Adipocyte (in vitro differentiated cells): ENCODE measurements at regions not wholly inside any gene's neighbourhood (a gene's known extent, or its start where the extent isn't known, plus 50 kb on each side); places are given as distances from the start of the nearest gene placed in this dataset.

Experiments used
- DNase-seq: peaks from one replicate; pipeline ENCODE4 v3.0.0-alpha.2; 2015; ENCODE audit warnings: low read depth
- H3K27me3 ChIP-seq: replicated peaks from 2 replicates; pipeline ENCODE4 v1.7.0; 2013; ENCODE audit warnings: mild to moderate bottlenecking, low read length, moderate library complexity; ENCODE audit not compliant: control insufficient read depth, insufficient read depth
- H3K36me3 ChIP-seq: 2 replicates; pipeline ENCODE4 v1.7.0; 2013; ENCODE audit warnings: low read length, mild to moderate bottlenecking, moderate library complexity; ENCODE audit not compliant: control insufficient read depth, insufficient read depth, severe bottlenecking
- H3K4me1 ChIP-seq: 2 replicates; pipeline ENCODE4 v1.7.0; 2013; ENCODE audit warnings: mild to moderate bottlenecking, low read length, moderate library complexity; ENCODE audit not compliant: control insufficient read depth, insufficient read depth
- H3K4me3 ChIP-seq: 2 replicates; pipeline ENCODE4 v1.7.0; 2013; ENCODE audit warnings: mild to moderate bottlenecking, low read length, moderate library complexity
- H3K9ac ChIP-seq: 2 replicates; pipeline ENCODE4 v1.7.0; 2013; ENCODE audit warnings: mild to moderate bottlenecking, low read length, moderate library complexity
- H3K9me3 ChIP-seq: 2 replicates; pipeline ENCODE4 v1.7.0; 2013; ENCODE audit warnings: mild to moderate bottlenecking, low read length, moderate library complexity; ENCODE audit not compliant: control insufficient read depth

DNA sequence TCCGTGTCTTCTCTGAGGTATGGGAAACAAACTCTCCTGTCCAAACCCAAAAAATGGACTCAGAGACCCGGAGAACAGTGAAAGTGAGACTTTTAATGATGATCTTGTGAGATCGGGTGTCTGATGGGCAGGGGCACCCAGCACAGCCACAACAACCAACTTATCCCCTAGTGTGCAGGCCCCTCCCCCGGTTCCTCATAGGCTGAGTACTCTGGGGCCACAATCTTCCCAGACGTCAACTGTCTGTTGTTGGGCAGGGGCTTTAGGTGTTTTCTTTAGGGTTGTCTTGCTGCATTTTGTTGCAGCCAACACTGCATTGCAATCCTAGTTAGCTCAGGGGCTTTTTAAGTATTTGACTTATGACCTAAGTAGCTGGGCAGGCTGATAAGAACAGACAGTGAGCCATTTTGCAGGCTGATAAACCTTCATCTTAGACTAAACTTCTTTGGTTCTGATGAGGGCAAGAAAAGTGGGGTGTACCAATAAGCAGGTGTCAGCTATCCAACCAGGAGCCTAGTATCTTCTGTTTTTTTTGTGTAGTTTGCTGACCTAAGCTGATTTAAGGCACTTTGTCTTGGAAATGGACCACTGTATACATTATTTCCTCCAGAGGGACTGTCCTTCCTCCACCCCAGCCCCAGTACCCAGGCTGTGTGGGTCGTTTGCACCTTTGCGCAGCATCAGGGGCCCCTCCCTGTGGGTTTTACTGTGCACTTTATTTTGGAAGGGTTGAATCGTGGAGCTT is 1323.6 kb downstream of the TBC1D22A start:
- H3K9ac ChIP-seq, result no peak overlapping the region
- no peak for DNase-seq
- peaks cover 11% of the 10 kb centered on the region for H3K4me1 ChIP-seq
- H3K27me3 ChIP-seq, result peaks cover 18% of the 10 kb centered on the region
- H3K36me3 ChIP-seq, result no peaks in the 10 kb centered on the region
- H3K9me3 ChIP-seq, result no peaks in the 10 kb centered on the region
- no peak overlapping the region for H3K4me3 ChIP-seq

DNA sequence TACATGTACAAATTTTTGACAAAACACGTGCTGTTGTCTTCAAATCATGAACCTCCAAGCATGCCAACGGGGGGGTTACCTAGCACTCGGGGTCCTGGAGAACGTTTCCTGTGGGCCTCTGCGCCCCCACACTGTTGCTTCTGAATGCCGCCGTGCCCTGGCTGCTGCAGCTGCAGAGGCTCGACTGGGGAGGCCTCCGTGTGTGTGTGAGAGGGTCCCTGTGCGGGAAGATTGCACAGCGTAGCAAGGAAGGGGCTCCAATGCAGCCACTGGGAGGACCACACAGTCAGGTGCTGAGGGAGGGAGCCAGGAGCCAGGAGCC is 1322.2 kb downstream of the TBC1D22A start:
- no peak for DNase-seq
- Histone ChIP-seq H3K4me1 (peaks cover 2% of the 10 kb centered on the region), H3K4me3 (no peak overlapping the region), H3K27me3 (peaks cover 15% of the 10 kb centered on the region), H3K9ac (no peak overlapping the region), H3K36me3 (no peaks in the 10 kb centered on the region), H3K9me3 (no peaks in the 10 kb centered on the region)

DNA sequence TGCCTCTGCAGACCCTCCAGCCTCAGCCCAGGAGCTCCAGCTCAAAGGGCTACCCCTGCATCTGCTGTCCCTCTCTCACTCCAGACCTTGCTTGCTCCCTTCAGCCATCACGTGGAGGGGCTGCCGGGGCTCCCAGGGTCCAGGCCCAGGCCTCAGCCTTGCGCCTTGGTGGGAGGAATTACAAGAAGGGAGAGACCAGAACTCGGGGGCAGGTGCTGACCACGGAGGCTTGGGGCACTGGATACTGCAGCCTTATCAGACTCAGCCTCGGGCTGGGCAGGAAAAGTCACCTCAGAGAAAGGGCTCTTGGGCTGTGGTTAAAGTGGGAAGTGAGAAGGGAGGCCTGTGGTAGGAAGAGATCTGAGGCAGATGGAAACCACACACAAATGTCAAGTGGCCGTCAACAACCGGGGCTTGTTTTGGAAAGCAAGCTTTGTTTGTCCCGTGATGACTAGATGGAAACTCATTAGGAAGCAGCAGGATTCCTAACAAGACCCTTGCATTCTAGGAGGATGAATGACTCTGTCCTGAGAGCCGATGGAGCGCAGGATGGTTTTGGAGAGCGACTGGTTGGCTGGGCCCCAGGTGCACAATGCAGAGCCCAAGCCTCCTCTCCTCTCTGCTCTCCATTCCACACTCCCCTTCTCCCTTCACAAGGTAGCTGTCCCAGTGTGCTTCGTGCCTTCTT is 1321.7 kb downstream of the TBC1D22A start:
- Histone ChIP-seq H3K27me3 (peaks cover 15% of the 10 kb centered on the region), H3K4me1 (no peaks in the 10 kb centered on the region), H3K36me3 (no peaks in the 10 kb centered on the region), H3K4me3 (no peak overlapping the region), H3K9me3 (no peaks in the 10 kb centered on the region), H3K9ac (no peak overlapping the region)
- no peak for DNase-seq

DNA sequence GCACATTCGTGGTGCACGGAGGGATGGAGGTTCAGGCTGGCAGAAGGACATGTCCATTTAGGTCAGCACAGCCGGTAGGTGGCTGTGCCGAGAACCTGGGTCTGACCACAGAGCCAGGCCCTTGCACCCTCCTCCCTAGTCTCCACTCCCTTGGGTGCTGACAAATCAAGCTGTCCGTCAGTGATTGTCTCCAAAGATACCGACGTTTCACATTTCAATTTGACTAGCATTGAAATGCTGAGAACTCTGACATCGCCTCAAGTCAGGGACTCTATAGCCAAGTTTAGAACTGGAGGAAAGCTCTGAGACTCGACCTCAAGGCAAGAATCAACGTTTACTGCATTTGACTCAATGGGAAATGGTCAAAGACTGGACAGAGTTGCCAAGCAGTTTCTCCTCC is 1321.1 kb downstream of the TBC1D22A start:
- H3K9me3 ChIP-seq, result no peaks in the 10 kb centered on the region
- H3K4me1 ChIP-seq, result no peaks in the 10 kb centered on the region
- H3K27me3 ChIP-seq, result peaks cover 15% of the 10 kb centered on the region
- H3K36me3 ChIP-seq, result no peaks in the 10 kb centered on the region
- H3K4me3 ChIP-seq, result no peak overlapping the region
- DNase-seq, result no peak
- no peak overlapping the region for H3K9ac ChIP-seq

DNA sequence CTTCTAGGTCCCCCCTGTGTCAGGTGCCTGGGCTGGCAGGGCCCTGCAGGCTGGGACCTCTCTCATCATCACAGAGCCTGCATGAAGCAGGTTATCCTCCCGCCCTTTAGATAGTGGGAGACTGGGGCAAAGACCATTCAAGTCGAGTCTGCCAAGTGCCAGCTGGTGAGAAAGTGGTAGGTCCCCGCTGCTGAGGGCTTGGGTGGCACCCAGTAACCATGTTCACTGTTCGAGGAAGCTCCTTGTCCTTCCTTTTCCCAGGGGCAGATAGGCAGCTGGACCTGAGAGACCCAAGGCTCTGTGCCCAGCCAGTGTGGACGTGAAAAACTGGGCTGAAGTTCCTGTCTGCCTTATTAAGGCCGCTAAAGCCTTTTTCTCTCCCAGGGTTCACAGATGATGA is 1319.8 kb downstream of the TBC1D22A start:
- H3K4me1 ChIP-seq, result no peaks in the 10 kb centered on the region
- peaks cover 16% of the 10 kb centered on the region for H3K27me3 ChIP-seq
- no peaks in the 10 kb centered on the region for H3K36me3 ChIP-seq
- H3K4me3 ChIP-seq, result no peak overlapping the region
- H3K9ac ChIP-seq, result no peak overlapping the region
- DNase-seq, result no peak
- H3K9me3 ChIP-seq, result no peaks in the 10 kb centered on the region

DNA sequence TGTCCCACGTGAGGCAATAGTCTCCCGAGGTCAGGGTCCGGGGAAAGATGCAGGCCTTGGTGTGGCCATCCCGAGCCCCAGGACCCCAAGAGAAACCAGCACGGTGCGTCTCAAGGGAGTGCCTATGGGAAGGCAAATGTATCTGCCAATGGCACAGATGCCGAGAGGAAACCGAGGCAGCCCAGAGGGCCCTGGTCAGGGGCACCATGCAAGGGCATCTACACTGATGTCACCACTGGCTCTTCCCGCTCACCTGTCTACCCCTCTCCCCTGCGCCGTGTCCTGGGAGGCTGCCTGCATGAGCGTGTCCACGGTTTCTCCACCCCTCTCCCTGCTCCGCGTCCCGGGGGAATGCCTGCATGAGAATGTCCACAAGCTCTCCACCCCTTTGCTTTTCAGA is 1318.8 kb downstream of the TBC1D22A start:
- Histone ChIP-seq H3K4me3 (no peak overlapping the region), H3K36me3 (no peaks in the 10 kb centered on the region), H3K9me3 (no peaks in the 10 kb centered on the region), H3K9ac (no peak overlapping the region), H3K4me1 (no peaks in the 10 kb centered on the region), H3K27me3 (peaks cover 18% of the 10 kb centered on the region)
- DNase-seq, result no peak

DNA sequence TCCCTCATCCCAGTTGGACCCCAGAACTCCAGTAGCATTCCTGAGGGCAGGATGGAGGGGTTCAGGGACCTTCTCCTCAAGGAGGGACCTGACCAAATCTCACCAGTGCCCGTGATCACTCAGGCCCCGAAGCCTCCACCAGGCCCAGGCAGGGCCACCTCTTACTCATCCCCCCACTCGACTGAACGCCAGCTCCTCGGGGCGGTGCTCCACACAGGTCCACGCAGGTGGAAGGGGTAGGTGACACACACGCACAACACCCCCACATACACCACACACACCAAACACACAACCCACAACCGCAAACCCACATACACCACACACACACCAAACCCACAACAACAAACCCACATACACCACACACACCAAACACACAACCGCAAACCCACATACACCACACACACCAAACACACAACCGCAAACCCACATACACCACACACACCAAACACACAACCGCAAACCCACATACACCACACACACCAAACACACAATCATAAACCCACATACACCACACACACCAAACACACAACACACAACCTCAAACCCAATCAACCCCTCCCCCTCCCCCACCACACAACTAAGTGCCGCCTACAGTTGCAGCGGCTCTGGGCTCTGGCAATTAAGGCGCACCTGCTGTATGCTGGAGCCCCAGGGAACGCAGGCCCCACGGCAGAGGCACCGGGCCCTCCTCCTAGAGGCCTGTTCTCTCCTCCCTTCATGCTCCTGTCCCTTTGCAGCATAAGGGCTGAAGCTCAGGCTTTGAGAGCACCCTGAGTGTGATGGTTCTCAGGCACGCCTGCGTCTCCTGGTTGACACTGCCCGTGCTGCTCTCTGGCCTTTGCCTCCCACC is 1318.1 kb downstream of the TBC1D22A start:
- Histone ChIP-seq H3K36me3 (no peaks in the 10 kb centered on the region), H3K27me3 (peaks cover 15% of the 10 kb centered on the region), H3K9ac (no peak overlapping the region), H3K9me3 (no peaks in the 10 kb centered on the region), H3K4me3 (no peak overlapping the region), H3K4me1 (no peaks in the 10 kb centered on the region)
- no peak for DNase-seq

DNA sequence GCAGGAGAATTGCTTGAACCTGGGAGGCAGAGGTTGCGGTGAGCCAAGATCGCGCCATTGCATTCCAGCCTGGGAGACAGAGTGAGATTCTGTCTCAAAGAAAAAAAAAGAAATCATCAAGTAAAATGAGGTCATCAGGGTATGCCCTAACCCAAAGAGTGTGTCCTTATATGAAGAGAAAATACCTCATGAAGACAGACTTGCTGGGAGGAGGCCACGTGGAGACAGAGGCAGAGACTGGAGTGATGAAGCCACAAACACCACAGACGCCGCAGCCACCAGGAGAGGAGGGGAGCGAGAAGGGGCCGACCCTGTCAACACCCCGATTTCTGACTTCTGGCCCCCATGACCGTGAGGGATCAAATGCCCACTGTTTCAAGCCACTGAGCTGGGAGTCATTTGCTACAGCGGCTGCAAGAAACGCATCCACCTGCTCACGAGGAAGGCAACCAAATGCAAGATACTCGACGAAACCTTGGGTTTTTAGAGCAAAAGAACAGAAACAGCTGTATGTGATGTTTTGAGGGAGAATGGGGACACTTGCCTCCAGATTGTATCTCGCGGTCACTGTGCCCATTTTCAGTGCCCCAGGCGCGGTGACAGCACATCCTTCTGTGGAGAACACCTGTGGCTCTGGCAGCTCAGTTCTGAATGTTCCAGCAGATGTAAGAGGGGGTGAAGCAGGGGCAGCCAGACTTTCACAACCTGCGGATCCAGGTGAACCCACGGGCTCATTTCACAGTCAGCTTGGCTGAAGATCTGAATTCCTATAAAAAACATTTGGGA is 1317.2 kb downstream of the TBC1D22A start:
- H3K9ac ChIP-seq, result no peak overlapping the region
- peaks cover 12% of the 10 kb centered on the region for H3K27me3 ChIP-seq
- H3K36me3 ChIP-seq, result no peaks in the 10 kb centered on the region
- DNase-seq, result no peak
- no peaks in the 10 kb centered on the region for H3K4me1 ChIP-seq
- H3K9me3 ChIP-seq, result no peaks in the 10 kb centered on the region
- no peak overlapping the region for H3K4me3 ChIP-seq

DNA sequence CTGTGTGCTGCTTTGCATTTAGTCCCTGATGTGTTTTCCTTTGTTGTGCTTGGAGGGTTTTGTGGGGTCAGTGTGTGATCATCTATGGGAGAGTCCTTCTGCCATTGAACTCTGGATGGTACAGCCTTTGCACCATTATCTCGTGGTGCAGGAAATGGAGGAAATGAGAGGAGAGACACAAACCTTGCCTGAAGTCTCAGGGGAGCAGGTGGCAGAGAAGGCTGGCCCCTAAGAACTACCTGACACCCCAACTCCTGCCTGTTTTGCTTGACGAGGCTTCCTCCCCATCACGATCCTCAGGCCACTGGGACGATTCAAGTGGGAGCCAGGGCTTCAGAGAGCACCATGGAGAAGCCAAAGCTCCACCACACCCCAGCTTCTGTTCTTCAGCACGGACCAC is 1316.4 kb downstream of the TBC1D22A start:
- DNase-seq, result no peak
- Histone ChIP-seq H3K4me1 (no peaks in the 10 kb centered on the region), H3K36me3 (no peaks in the 10 kb centered on the region), H3K4me3 (no peak overlapping the region), H3K9me3 (no peaks in the 10 kb centered on the region), H3K27me3 (peaks cover 15% of the 10 kb centered on the region), H3K9ac (no peak overlapping the region)

DNA sequence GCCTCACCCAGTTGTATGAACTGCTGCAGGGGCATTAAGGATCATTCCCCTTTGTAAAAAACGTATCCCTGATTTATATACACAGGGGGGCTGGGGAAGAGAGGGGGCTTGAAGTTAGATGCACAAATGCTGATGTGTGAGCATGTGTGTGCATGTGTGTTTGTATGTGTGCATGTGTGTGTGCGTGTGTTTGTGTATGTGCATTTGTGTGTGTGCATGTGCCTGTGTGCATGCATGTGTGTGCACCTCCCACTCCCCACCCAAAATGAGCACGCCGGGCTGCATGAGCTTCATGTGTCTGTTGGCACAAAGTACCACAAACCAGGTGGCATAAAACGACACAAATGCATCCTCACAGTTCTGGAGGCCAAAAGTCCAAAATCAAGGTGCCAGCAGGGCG is 1315.2 kb downstream of the TBC1D22A start:
- Histone ChIP-seq H3K9me3 (no peaks in the 10 kb centered on the region), H3K9ac (no peak overlapping the region), H3K27me3 (peaks cover 15% of the 10 kb centered on the region), H3K4me3 (no peak overlapping the region), H3K36me3 (no peaks in the 10 kb centered on the region), H3K4me1 (no peaks in the 10 kb centered on the region)
- DNase-seq, result no peak

DNA sequence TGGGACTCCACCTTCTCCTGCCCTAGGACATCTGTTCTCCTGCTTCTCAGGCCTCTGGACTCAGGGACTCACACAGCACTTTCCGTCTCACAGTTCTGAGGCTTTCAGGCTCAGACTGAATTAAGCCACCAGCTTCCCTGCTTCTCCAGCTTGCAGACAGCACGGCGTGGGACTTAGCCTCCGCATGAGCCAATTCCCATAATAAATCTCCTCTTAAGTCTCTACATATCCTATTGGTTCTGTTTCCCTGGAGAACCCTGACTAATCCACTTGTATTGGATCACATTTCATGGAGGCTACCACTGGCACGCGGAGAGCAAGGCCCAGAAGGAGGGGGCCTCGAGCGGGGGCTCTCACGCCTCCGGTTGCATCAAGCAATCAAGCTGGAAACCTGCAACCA is 1313.6 kb downstream of the TBC1D22A start:
- no peak overlapping the region for H3K9ac ChIP-seq
- H3K4me3 ChIP-seq, result no peak overlapping the region
- H3K9me3 ChIP-seq, result no peaks in the 10 kb centered on the region
- H3K4me1 ChIP-seq, result no peaks in the 10 kb centered on the region
- peaks cover 10% of the 10 kb centered on the region for H3K27me3 ChIP-seq
- no peak for DNase-seq
- H3K36me3 ChIP-seq, result no peaks in the 10 kb centered on the region
